ENCODE measurements at regions not wholly inside any gene's neighbourhood (a gene's known extent, or its start where the extent isn't known, plus 50 kb on each side); places are given as distances from the start of the nearest gene placed in this dataset.

DNA sequence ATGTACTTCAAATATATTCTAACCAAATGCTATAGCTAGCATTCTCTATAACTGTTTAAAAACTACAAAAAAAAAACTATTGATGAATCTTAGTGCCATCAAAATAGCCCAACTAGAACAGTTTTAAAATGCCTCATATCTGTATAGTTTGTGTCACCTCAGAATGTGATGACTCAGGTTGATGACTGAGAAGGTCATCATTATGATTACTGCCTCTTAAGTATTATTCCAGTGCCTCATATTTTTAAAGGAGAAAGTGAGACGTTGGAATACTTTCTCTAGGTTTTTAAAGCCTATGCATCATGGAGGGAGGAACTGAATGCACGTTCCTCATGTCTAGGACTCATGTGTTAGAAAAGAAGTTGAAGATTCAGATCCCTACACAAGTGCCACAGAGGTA is 88.2 kb downstream of the TMA16 start:
- DNase-seq = no peak

- DNase-seq = peak in 2 of 3 experiments; percentile 31 to 81
Measured at GRCh38 chr4:163587867-163588266, 93.4 kb downstream of the TMA16 start.

- peak in 2 of 3 experiments; percentile 41 to 81 for DNase-seq
Measured at GRCh38 chr4:163588532-163588931, 94.0 kb downstream of the TMA16 start.

- no peak for DNase-seq
Measured at GRCh38 chr4:163590103-163590502, 95.6 kb downstream of the TMA16 start.

DNA sequence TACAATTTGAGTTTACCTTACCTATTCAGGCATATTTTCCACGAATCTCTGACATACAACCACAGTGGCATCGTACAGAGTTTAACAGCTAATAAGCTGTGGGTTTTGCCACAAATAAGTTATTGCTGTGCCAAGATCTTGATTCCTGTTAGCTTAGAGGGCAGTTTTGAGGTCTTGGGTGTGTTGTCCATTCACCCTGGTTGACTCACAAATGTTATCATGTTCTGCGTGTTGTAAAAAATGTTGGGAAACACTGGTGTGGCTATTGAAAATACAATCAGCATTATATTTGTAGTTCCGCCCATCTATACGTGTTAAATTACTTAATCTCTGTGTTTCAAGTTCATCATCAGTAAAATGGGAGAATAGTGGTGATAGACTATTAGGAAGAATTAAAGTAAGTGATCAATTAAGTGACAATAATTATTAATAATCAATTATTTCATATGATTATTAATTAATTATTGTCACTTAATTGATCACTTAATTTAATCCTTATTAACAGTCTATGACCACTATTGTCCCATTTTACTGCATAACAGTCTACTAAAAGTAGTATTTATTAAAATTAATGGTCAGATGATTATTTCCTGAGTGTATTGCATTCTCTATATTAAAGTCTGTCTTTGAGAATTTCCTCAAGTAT is 96.3 kb downstream of the TMA16 start:
- no peak for DNase-seq

GRCh38 chr4:163591614-163592020 is 97.1 kb downstream of the TMA16 start:
- DNase-seq = no peak

GRCh38 chr4:163592212-163592611 is 97.7 kb downstream of the TMA16 start:
- DNase-seq = peak in 2 of 3 experiments; percentile 45 to 81

DNA sequence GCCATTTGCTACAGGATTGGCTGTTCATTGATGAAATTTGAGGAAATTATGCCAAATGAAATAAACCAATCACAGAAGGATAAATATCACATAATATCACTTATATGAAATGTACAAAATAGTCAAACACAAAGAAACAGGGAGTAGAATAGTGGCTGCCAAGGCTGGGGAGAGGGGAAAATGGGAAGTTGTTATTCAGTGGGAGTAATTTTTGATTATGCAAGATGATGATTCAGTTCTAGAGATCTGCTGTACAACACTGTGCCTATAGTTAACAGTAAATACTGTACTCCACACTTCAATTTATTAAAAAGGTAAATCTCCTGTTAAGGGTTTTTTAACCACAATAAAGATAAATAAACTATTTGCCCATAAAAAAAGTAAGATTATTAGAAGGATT is 101.1 kb downstream of the TMA16 start:
- no peak for DNase-seq

DNA sequence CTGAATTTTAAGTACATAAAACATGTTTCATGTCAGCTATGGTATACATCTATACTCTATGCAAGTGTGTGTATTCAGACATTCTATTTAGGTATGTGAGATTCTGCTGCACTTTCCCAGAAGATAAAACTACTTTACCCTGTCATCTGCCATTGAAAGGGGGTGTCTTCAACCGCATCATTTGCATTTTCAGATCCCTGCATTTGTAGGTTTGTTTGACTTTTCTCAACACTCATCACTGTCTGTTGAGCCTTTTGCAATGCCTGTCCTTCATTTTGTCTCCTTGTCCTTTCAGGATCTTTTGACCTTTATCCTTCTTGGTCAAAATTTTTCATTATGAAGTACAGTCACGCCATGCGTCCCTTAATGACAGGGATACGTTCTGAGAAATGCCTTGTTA is 103.5 kb downstream of the TMA16 start:
- no peak for DNase-seq

GRCh38 chr4:163598489-163598888 is 104.0 kb downstream of the TMA16 start:
- no peak for DNase-seq

DNA sequence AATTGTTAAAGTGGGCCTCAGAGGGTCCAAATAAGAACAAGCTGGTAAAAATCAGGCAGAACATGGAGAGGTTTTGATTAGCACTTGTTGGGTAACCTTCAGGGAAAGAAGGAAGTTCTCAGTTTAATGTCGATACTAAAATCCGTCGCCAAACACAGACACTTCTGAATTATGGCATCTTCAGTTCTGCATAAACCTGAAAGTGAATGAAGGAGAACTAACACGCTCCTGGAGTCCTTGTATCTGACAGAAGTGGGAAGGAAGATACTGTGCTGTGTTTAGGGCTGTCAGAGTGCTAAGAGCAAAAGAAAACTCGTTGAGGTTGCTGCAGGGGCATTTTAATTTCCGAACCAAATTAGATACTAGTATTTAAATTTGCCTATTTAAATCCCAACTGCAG is 106.2 kb downstream of the TMA16 start:
- DNase-seq = no peak

DNA sequence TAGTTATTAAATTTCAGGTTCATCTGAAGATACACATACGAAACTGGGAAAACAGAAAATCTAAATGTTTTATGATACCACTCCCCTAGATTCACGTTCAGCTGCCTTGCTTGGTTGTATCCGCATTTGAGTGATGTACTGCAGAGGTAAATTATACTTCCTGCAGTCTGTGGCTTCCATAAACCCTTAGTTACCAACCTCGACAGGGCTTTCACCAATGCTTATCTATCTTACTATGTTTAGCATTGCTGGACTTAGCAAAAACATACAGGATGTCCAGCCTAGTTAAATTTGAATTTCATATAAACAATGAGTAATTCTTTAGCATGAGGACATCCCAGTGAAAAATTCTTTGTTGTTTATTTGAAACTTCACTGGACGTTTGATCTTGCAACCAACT is 108.8 kb downstream of the TMA16 start:
- DNase-seq = no peak

DNA sequence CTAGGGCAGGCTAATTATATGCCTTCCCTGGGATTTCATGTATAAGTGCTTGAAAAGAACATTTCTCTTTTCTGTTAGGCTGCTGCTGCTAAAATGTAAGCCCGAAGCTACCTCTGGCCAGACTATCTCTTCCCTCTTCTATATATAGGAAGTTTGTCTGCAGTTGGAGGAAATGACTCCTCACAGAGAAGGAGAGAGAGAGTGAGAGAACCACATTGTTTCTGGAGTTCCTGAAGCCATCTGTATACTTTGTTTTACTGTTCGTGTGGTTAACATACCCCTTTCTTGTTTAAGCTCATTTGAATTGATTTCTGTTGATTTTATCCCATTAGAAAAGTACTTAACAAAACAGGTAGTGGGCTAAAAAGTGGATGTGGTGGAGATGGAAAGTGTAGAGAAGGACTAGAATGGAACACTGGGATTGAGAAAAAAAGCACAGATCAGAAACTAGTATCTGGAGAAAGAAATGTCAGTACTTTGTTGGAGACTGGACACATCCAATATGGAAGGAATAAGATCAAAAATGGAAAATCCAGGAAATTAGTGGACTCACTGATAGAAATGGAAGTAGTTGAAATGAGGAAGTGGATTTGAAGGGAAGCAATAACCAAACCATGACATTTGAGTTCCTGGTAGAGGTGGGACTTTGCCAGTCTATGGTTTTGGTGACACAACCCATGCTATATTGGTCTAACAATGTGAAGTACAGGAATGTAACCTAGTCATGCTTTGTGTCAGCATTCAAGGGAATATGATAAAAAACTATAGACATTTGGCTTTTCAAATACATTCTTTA is 112.6 kb downstream of the TMA16 start:
- DNase-seq = no peak

DNA sequence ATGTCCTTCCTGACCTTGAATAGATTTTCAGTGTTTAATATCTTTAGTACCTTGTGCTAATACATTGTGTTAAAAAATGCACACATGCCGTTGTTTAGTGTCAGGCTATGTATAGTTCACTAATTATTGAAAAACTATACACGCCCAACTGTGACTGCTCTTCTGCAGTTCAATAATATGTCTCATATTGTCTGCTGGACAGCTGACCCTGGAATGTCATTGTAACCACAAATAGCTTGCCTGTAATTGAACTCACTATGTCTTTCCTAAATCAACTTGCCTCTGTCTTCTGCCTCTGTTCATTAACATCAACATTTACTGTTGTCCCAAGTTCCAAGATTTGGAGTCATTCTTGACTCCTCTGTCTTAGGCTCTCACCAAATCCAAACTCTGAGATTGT is 114.5 kb downstream of the TMA16 start:
- DNase-seq = no peak

DNA sequence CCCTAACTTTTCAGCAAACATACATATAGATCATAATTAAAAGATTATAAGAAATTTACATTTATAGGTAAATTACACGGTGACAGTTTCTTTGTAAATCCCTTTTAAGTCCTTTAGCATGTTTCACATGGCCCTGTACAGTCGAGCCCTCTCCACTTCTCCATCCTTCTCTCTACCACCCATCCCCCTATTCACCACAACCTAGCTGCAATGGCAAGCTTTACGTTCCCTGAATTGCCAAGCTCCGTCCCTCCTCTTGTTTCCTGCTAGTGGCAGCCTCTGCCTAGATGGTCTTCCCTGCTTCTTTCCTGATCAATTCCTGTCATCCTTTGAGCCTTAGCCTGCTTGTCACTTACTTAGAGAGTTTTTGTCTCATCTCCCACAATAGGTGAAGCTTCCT is 116.2 kb downstream of the TMA16 start:
- DNase-seq = no peak

- DNase-seq = no peak
Measured at GRCh38 chr4:163611182-163611581, 116.7 kb downstream of the TMA16 start.

DNA sequence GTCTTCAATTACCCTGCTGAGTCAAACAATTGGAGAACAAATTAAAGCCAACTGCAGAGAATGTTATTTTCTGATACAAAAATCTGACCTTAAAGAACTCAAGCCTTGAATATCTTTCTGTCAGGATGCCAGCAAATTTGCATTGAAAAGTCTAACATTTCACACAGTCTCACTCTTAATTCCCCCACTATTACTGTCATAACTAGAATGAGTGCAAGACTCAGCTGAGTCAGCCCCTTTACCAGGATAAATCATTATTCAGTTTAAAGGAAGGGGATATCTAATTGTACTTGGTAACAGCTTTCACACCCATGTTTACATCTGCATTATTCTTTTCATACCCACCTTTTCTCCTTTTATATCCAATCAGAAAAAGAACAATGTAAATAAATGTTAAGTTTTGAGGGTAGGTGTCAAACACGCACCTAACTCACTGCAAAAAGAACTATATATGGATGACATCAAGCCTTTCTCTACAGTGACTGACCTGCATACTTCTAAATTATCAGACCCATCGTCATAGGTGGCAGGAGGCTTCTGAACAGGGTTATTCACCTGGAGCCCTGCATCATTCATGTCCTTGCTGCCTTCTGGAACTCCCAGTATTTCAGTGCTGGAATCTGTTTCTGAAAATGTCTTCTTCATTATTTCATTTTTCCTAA is 117.4 kb downstream of the TMA16 start:
- no peak for DNase-seq

DNA sequence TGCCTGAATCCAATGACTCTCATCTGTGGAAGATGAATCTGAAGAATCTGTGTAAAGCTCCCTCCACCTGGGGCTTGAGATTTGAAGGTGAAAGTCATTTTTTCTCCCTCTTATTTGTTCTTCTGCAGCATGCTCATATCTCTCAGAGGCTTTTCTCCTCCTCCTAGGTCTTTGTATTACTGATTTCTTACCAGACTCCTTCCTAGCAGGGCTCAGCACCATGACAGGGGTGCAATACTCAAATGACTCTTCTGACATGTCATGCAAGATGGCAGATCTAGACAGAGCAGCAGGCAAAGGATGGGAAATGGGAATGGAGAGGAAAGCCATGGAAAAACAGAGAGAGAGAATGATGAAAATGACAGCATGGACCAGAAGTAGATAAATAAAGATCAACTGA is 118.3 kb downstream of the TMA16 start:
- no peak for DNase-seq

GRCh38 chr4:163613383-163613782 is 118.9 kb downstream of the TMA16 start:
- DNase-seq = no peak

DNA sequence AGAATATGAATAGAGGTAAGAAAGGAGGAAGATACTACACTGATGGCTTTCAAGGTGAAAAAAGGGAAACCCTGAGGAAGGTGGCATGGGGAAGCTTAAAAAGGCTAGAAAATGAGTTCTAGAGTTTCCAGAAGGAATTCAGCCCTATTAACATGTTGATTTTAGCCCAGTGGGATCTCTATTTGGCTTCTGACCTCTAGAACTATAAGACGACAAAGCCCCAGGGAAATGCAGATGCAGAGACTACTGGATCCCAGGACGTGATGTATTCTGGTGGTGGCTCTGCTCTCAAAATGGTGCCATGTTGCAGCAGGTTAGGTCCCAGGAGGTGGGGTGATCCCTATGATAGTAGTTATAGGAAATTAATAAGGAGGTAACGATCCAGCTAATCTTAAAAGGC is 120.4 kb downstream of the TMA16 start:
- no peak for DNase-seq

DNA sequence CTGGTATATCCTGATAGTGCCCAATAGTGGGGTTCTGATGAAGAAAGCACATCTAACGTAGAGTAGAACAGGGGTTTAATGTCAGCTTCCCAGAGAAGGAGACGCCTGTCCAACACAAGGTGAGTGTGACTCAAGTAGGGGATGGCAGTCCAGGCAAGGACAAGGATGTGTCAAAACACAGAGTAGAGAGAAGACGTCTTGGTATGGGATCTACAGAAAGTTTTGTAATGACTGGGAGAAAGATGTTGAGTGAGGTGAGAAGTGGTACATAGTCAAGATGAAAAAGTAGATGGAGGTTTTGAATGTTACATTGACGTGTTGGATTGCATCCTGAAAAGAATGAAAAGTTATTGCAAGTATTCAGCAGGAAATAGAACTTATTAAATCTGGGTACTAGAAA is 124.4 kb downstream of the TMA16 start:
- no peak for DNase-seq

- DNase-seq = no peak
Measured at GRCh38 chr4:163620738-163621137, 126.2 kb downstream of the TMA16 start.

- no peak for DNase-seq
Measured at GRCh38 chr4:163621821-163622220, 127.3 kb downstream of the TMA16 start.

- no peak for DNase-seq
Measured at GRCh38 chr4:163622379-163623035, 128.0 kb downstream of the TMA16 start.

Measured in NCI-H1417 (cell line).